ENCODE measurements at regions not wholly inside any gene's neighbourhood (a gene's known extent, or its start where the extent isn't known, plus 50 kb on each side); places are given as distances from the start of the nearest gene placed in this dataset.

GRCh38 chr2:138414014-138414413, 87.6 kb upstream of the SPOPL start:
- H3K9me2 ChIP-seq (ENCODE audit: low read depth, low read length) = no peaks in the 10 kb centered on the region
- H3K27me3 ChIP-seq (ENCODE audit: insufficient read depth, low read length) = no peaks in the 10 kb centered on the region
- H4K20me1 ChIP-seq (ENCODE audit: insufficient read depth, low read length) = no peaks in the 10 kb centered on the region

GRCh38 chr2:138415985-138416384, 85.6 kb upstream of the SPOPL start:
- no peaks in the 10 kb centered on the region for H3K27me3 ChIP-seq (ENCODE audit: insufficient read depth, low read length)
- no peak overlapping the region for H3K4me2 ChIP-seq (ENCODE audit: low read length)
- H3K79me2 ChIP-seq (ENCODE audit: insufficient read depth, low read length) = no peaks in the 10 kb centered on the region
- no peaks in the 10 kb centered on the region for H3K9me2 ChIP-seq (ENCODE audit: low read depth, low read length)
- H3K36me3 ChIP-seq (ENCODE audit: insufficient read depth, low read length) = no peaks in the 10 kb centered on the region
- TF ChIP-seq EZH2 (IDR thresholded peaks at IDR 0.05; ENCODE audit: borderline replicate concordance, low read length) (no peak), CTCF (IDR thresholded peaks at IDR 0.05; ENCODE audit: low read length) (no peak)
- no peak overlapping the region for H3K9ac ChIP-seq (ENCODE audit: low read length)
- no peaks in the 10 kb centered on the region for H3F3A ChIP-seq (ENCODE audit: insufficient read depth, low read length)
- no peaks in the 10 kb centered on the region for H3K4me1 ChIP-seq (ENCODE audit: insufficient read depth, low read length, severe bottlenecking)
- H3K27ac ChIP-seq (ENCODE audit: low read depth, low read length, poor library complexity, severe bottlenecking) = no peak overlapping the region
- H3K9me3 ChIP-seq (ENCODE audit: low read length) = no peaks in the 10 kb centered on the region
- no peak overlapping the region for H3K4me3 ChIP-seq (ENCODE audit: low read depth, low read length, poor library complexity, severe bottlenecking)
- no peaks in the 10 kb centered on the region for H4K20me1 ChIP-seq (ENCODE audit: insufficient read depth, low read length)
- no peak overlapping the region for H2AFZ ChIP-seq (ENCODE audit: low read length)

More at GRCh38 chr2:138414014-138414413, 87.6 kb upstream of the SPOPL start:
- no peaks in the 10 kb centered on the region for H3F3A ChIP-seq (ENCODE audit: insufficient read depth, low read length)
- H3K79me2 ChIP-seq (ENCODE audit: insufficient read depth, low read length) = no peaks in the 10 kb centered on the region
- TF ChIP-seq CTCF (IDR thresholded peaks at IDR 0.05; ENCODE audit: low read length) (no peak), EZH2 (IDR thresholded peaks at IDR 0.05; ENCODE audit: borderline replicate concordance, low read length) (no peak)
- H3K4me2 ChIP-seq (ENCODE audit: low read length) = no peak overlapping the region
- H2AFZ ChIP-seq (ENCODE audit: low read length) = no peak overlapping the region
- H3K4me3 ChIP-seq (ENCODE audit: low read depth, low read length, poor library complexity, severe bottlenecking) = no peak overlapping the region
- no peak overlapping the region for H3K27ac ChIP-seq (ENCODE audit: low read depth, low read length, poor library complexity, severe bottlenecking)
- no peaks in the 10 kb centered on the region for H3K36me3 ChIP-seq (ENCODE audit: insufficient read depth, low read length)
- no peaks in the 10 kb centered on the region for H3K4me1 ChIP-seq (ENCODE audit: insufficient read depth, low read length, severe bottlenecking)
- H3K9ac ChIP-seq (ENCODE audit: low read length) = no peak overlapping the region
- no peaks in the 10 kb centered on the region for H3K9me3 ChIP-seq (ENCODE audit: low read length)

GRCh38 chr2:138418453-138418852, 83.1 kb upstream of the SPOPL start:
- H3K36me3 ChIP-seq (ENCODE audit: insufficient read depth, low read length) = no peaks in the 10 kb centered on the region
- TF ChIP-seq EZH2 (IDR thresholded peaks at IDR 0.05; ENCODE audit: borderline replicate concordance, low read length) = no peak
- no peaks in the 10 kb centered on the region for H3K79me2 ChIP-seq (ENCODE audit: insufficient read depth, low read length)
- H3K4me2 ChIP-seq (ENCODE audit: low read length) = no peak overlapping the region
- H2AFZ ChIP-seq (ENCODE audit: low read length) = no peak overlapping the region
- H3K4me1 ChIP-seq (ENCODE audit: insufficient read depth, low read length, severe bottlenecking) = no peaks in the 10 kb centered on the region
- no peak overlapping the region for H3K4me3 ChIP-seq (ENCODE audit: low read depth, low read length, poor library complexity, severe bottlenecking)
- H3K27ac ChIP-seq (ENCODE audit: low read depth, low read length, poor library complexity, severe bottlenecking) = no peak overlapping the region
- no peak overlapping the region for H3K9ac ChIP-seq (ENCODE audit: low read length)
- no peaks in the 10 kb centered on the region for H3K27me3 ChIP-seq (ENCODE audit: insufficient read depth, low read length)
- H3K9me2 ChIP-seq (ENCODE audit: low read depth, low read length) = no peaks in the 10 kb centered on the region
- no peaks in the 10 kb centered on the region for H3F3A ChIP-seq (ENCODE audit: insufficient read depth, low read length)
- H3K9me3 ChIP-seq (ENCODE audit: low read length) = no peaks in the 10 kb centered on the region
- H4K20me1 ChIP-seq (ENCODE audit: insufficient read depth, low read length) = no peaks in the 10 kb centered on the region

GRCh38 chr2:138421315-138421970, 80.1 kb upstream of the SPOPL start:
- no peak for TF ChIP-seq CTCF (IDR thresholded peaks at IDR 0.05; ENCODE audit: low read length)
- TF ChIP-seq EZH2 (IDR thresholded peaks at IDR 0.05; ENCODE audit: borderline replicate concordance, low read length) = no peak
- H3K9ac ChIP-seq (ENCODE audit: low read length) = no peak overlapping the region
- H3F3A ChIP-seq (ENCODE audit: insufficient read depth, low read length) = no peaks in the 10 kb centered on the region
- H3K4me2 ChIP-seq (ENCODE audit: low read length) = no peak overlapping the region
- H3K9me2 ChIP-seq (ENCODE audit: low read depth, low read length) = no peaks in the 10 kb centered on the region
- no peaks in the 10 kb centered on the region for H4K20me1 ChIP-seq (ENCODE audit: insufficient read depth, low read length)
- H3K36me3 ChIP-seq (ENCODE audit: insufficient read depth, low read length) = no peaks in the 10 kb centered on the region
- H3K4me3 ChIP-seq (ENCODE audit: low read depth, low read length, poor library complexity, severe bottlenecking) = no peak overlapping the region
- H3K27ac ChIP-seq (ENCODE audit: low read depth, low read length, poor library complexity, severe bottlenecking) = no peak overlapping the region
- no peaks in the 10 kb centered on the region for H3K4me1 ChIP-seq (ENCODE audit: insufficient read depth, low read length, severe bottlenecking)
- H3K9me3 ChIP-seq (ENCODE audit: low read length) = no peaks in the 10 kb centered on the region
- no peaks in the 10 kb centered on the region for H3K79me2 ChIP-seq (ENCODE audit: insufficient read depth, low read length)
- no peak overlapping the region for H2AFZ ChIP-seq (ENCODE audit: low read length)
- no peaks in the 10 kb centered on the region for H3K27me3 ChIP-seq (ENCODE audit: insufficient read depth, low read length)
